Adipose tissue (tissue), 3 donors: ENCODE measurements at regions not wholly inside any gene's neighbourhood (a gene's known extent, or its start where the extent isn't known, plus 50 kb on each side); places are given as distances from the start of the nearest gene placed in this dataset.

Experiments
- H3K27ac ChIP-seq: one replicate; pipeline ENCODE4 v1.5.1; 2013; ENCODE audit warnings: low read depth, low read length
- WGBS, 3 donors: extraction: QIAGEN DNeasy Blood & Tissue Kit; methylation state at CpG; one replicate each; pipeline ENCODE4 v1.1.7; 2013; 5-methylcytosine and 5-hydroxymethylcytosine counted together
- donor health status: healthy with polysubstance abuse.
- donor health status: Bipolar disorder and iron deficiency.
- donor health status: healthy.

- WGBS, 3 donors = 79 to 87% (median 80%) methylated on average over 9 of the region's 9 CpGs
- H3K27ac ChIP-seq = no peak overlapping the region
Observed at GRCh38 chr12:123065676-123066383, 85.1 kb downstream of the PITPNM2 start.

DNA sequence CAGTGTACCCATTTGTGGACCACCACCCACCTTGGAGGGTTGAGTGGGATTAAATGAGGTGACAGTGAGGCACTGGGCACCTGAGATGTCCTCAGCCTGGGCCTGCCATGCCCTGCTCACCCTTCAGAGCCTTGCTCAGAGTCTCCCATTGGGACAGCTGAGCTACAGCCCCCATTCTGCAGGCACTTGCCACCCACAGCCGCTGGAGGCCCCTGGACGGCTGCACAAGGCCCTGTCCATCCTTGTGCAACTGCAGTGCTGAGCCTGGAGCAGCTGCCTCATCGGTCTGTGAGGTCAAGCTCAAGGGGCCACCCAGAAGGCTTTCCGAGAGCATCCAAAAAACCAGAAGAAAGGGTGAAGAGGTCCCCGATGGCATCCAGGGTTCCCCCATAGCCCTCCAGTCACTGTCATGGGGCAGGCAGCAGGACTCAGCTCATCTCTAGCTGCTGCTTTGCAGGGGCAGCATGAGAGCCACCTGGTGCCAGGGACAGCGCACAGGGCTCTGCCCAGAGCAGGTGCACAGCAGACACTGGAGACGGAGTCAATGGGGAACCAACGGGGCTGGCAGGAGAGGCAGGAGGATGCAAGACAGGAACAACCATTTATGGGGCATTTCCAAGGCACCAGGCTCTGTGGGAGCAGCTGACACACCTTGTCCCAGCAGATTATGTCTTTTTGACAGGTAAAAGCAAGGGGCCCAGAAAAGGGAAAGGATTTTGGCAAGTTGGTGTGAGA lies 84.6 kb downstream of the ARL6IP4 start:
- H3K27ac ChIP-seq = no peak overlapping the region
- WGBS, 3 donors = 64 to 80% (median 74%) methylated on average over 8 of the region's 8 CpGs

DNA sequence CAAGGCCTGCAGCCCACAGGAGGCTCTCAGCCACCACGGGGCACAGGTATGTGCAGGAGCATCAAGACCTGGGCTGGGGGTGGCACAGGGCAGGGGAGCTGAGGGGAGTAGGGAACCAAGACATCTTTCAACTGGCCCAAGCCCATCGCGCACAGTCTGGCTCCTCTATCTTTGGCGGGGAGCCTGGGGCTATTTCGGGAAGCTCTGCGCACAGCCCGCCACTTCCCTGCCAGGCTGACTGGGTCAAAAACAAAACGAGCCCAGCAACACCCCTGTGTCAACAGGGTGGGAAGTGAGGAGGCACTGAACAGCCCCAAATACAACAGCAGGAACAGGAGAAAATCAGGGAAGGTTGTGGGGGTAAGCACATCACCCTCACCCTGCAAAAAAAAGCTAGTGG lies 83.9 kb downstream of the ARL6IP4 start:
- WGBS, 3 donors = 38 to 66% (median 56%) methylated on average over 8 of the region's 8 CpGs
- H3K27ac ChIP-seq = no peak overlapping the region

DNA sequence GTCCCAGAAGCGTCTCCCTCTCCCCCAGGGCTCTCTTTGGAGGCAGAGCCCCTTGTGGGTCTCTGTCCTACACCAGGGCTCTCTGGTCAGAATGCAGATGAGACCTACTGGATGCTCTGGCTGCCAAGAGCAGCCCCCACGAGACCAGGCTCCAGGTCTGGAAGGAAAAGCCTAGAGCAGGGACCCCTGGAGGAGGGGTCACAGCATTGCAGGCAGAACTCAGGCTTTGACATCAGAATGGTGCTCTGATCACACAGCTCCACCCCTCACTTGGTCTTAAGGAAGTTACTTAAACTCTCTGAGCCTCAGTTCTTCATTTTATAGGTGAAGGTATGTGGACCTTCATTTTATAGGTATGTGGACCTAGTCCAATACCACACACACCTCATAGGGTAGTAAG lies 83.1 kb downstream of the ARL6IP4 start:
- WGBS, 3 donors = 49 to 56% (median 55%) methylated on average over 2 of the region's 2 CpGs
- H3K27ac ChIP-seq = no peak overlapping the region

DNA sequence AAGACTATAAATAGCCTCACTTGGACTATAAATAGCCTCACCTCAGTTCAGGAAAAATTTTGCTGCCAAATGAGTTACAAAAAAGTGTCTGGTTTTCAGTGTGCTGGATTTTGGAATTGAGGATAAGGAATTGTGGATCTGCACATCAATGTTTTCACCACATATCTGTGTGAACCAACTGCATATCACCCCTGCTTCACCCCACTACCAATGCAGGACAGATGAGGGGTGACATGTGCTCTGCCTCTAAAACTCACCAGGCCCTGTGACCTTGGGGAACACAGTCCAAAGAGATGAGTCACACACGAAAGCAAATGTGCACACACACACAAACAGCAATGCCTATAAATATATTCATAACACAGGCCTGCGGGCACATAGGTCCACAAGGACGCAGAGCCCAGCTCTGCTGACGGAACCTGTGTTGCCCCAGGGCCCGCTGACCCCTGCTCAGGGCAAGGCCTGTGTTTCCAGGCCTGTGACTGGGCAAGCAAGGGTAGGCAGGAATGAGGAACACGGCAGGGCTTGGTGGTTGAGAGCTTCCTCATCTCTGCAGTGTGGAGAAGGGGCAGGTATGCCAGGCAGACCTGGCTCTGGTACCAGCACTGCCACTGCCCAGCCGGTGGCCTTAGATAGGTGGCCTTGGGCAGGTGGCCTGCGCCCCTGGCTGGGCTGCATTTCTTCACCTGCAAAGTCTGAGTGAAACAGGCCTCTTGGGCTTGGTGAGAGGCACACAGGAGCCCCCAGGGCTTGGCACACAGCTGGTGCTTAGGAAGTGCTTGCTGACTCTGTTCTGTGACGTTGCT lies 82.4 kb downstream of the ARL6IP4 start:
- WGBS, 3 donors = 21 to 49% (median 45%) methylated on average over 9 of the region's 9 CpGs

GRCh38 chr12:123061441-123062205 lies 81.1 kb downstream of the ARL6IP4 start:
- H3K27ac ChIP-seq = no peak overlapping the region
- 86 to 89% (median 87%) methylated on average over 9 of the region's 9 CpGs for WGBS, 3 donors

More for the DNA sequence above, 82.4 kb downstream of the ARL6IP4 start:
- no peak overlapping the region for H3K27ac ChIP-seq

DNA sequence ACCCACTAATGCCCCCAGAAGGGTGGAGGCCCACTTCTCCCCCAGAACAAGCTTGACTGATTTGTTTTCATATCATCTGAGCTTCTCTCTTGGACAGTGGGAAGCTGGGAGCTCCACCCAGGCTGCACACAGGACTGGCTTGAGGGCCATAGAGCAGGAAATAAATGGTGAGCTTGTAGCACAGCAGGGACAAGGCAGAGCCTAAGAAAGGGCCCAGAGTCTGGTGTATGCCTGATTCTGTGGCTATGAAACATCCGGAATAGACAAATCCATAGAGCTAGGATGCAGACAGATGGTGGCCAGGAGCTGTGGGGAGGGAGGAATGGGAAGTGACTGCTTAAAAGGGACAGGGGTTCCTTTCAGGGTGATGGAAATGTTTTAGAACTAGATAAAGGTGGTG lies 79.0 kb downstream of the ARL6IP4 start:
- no peak overlapping the region for H3K27ac ChIP-seq
- 43 to 87% (median 43%) methylated on average over 1 of the region's 1 CpG for WGBS, 3 donors

- no peak overlapping the region for H3K27ac ChIP-seq
- WGBS, 3 donors = 58 to 92% (median 75%) methylated on average over 4 of the region's 4 CpGs
Observed at GRCh38 chr12:123058980-123059379, 78.5 kb downstream of the ARL6IP4 start.

DNA sequence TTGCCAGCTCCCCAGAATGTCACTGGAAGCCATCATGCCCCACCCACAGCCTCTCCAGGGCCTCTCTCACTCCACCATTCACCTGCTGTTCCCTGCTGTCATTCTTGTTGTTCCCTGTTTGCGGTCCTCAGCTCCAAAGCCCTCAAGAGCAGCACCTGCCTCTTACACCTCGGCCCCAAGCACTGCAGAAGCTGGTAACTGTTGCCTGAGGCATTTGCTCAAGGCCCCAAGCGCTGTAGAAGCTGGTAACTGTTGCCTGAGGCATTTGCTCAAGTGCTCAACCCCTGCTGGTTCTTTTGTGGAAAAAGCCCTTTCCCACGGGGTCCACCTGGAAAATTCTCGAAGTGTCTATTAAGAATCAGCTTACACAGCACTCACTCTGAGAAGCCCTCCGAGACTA lies 78.0 kb downstream of the ARL6IP4 start:
- H3K27ac ChIP-seq = no peak overlapping the region
- 86 to 94% (median 94%) methylated on average over 6 of the region's 6 CpGs for WGBS, 3 donors

- 92 to 95% (median 95%) methylated on average over 15 of the region's 15 CpGs for WGBS, 3 donors
- no peak overlapping the region for H3K27ac ChIP-seq
Observed at GRCh38 chr12:123057513-123058265, 77.2 kb downstream of the ARL6IP4 start.

- no peak overlapping the region for H3K27ac ChIP-seq
Observed at GRCh38 chr12:123056709-123057108, 76.2 kb downstream of the ARL6IP4 start.

DNA sequence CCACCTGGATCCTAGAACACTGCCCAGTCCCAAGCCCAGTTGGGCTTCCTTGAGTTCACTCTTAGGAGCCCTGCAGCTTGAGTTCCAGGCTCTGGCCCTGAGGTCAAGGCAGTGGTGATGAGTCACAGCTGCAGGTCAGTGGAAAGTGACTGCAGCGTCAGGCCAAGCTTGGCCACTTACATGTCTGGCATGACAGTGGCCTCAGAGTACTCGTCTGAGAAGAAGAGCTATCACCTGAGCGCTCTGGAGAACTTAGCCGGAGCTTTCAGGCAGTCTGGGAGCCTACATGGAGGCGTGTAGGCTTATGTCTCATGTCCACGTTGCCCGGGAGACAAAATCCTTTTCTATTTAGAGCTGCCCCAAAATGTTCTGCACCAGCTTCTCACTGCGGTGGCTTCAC lies 75.6 kb downstream of the ARL6IP4 start:
- H3K27ac ChIP-seq = no peak overlapping the region
- WGBS, 3 donors = 82 to 89% (median 86%) methylated on average over 8 of the region's 8 CpGs

More at GRCh38 chr12:123056709-123057108, 76.2 kb downstream of the ARL6IP4 start:
- 67 to 99% (median 96%) methylated on average over 7 of the region's 7 CpGs for WGBS, 3 donors

DNA sequence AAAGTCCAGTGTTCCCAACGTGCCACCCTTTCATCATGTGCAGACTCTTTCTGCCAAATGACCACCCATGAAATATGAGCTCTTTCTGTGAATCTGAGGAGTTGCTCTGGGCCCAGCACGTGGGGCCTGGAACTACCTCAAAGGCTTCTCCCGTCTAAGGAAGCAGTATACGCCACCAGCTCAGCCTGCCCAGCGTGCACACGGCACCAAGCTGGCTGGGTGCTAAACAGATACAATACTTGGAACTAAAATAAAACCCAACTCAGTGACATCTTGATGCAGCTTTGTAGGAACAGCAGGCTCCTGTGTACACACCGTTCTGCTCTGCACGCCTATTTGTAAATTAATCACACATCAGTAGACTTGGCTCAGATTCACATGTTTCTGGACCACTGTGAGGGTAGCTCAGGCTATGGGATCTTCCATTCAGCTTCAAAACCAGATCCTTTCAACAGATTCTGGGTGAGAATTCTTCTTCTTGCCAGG lies 74.8 kb downstream of the ARL6IP4 start:
- 60 to 78% (median 76%) methylated on average over 8 of the region's 8 CpGs for WGBS, 3 donors
- H3K27ac ChIP-seq = no peak overlapping the region

DNA sequence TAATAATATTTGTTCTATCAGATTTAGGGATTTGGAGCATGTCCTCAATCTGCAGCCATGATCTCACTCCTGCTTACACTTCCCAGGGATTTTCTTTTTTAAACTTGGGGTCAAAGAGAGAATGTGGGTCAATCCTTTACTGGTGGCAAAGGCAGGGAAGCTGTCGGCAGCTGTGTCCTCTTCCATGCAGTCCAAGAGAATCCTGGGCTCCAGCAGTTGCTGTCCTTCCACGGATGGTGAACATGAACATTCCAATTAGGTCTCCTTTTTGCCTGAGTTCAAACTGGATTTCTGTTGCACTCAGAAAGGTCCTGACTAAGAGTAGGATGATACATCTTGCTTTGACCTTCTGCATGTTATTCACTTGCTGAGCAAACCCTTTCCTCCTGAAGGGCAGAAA lies 73.9 kb downstream of the ARL6IP4 start:
- 81 to 89% (median 83%) methylated on average over 2 of the region's 2 CpGs for WGBS, 3 donors
- H3K27ac ChIP-seq = no peak overlapping the region

DNA sequence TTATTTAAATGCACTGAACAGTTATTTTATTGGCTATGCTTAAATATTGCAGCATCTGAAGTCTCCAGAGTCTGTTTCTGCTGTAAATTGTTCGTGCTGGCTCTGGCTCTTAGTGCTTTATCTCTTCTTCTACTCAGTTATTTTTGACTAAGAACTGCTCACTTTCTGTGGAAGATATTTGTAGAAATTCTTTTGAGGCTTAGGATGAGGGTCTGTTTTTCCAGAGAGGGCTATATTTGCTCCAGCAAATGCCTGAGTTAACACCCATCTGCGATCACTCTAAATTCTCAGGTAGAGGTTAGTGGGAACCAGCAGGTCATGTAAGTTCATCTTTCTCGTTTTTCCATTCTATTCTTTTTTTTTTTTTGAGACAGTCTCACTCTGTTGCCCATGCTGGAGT lies 71.1 kb downstream of the ARL6IP4 start:
- no peak overlapping the region for H3K27ac ChIP-seq
- WGBS, 3 donors = 78 to 82% (median 79%) methylated on average over 3 of the region's 3 CpGs

GRCh38 chr12:123050913-123051312 lies 70.4 kb downstream of the ARL6IP4 start:
- H3K27ac ChIP-seq = no peak overlapping the region
- WGBS, 3 donors = 68 to 84% (median 79%) methylated on average over 4 of the region's 4 CpGs

DNA sequence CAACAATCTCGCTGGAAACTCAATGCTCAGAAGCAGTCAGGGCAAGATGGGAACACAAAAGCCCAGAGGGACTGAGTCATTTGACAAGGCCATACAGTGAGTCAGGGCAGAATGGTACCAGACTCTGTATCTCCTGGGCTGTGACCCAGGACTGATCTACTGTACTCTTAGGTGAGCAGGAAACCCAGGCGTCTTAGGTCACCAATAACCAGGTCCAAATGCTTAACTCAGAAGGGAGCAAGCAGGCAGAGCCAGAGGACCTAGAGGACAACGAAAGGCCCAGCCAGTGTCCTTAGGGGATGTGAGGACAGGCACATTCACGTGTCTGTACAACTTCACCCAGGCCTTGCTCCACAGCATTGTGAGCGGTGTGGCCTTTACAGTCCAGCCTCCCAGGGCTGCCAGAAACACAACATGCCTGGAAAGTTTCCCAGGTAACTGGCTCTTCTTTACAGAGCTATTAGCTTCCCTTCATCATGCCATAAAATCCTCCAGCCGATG lies 69.9 kb downstream of the ARL6IP4 start:
- 69 to 76% (median 69%) methylated on average over 6 of the region's 6 CpGs for WGBS, 3 donors
- no peak overlapping the region for H3K27ac ChIP-seq
